ENCODE measurements at regions not wholly inside any gene's neighbourhood (a gene's known extent, or its start where the extent isn't known, plus 50 kb on each side); places are given as distances from the start of the nearest gene placed in this dataset.
"Not testable (repeated sequence)": the region's sequence is repeated elsewhere in the genome, so short reads cannot be mapped to it uniquely, and the experiment has no call there.

DNA sequence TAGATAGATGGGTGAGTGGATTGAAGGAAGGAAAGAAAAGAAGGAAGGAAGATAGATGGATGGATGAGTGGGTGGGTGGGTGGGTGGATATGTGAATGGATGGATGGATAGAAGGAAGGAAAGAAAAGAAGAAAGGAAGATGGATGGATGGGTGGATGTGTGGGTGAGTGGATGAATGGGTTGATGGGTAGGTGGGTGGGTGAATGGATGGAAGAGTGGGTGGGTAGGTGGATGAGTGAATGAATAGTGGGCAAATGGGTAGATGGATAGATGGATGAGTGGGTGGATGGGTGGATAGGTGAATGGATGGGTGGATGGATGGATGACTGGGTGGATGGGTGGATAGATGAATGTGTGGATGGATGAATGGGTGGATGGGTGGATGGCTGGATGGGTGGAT lies 117.9 kb upstream of the PPP1R26 start:
- TF ChIP-seq, protein P1, sequence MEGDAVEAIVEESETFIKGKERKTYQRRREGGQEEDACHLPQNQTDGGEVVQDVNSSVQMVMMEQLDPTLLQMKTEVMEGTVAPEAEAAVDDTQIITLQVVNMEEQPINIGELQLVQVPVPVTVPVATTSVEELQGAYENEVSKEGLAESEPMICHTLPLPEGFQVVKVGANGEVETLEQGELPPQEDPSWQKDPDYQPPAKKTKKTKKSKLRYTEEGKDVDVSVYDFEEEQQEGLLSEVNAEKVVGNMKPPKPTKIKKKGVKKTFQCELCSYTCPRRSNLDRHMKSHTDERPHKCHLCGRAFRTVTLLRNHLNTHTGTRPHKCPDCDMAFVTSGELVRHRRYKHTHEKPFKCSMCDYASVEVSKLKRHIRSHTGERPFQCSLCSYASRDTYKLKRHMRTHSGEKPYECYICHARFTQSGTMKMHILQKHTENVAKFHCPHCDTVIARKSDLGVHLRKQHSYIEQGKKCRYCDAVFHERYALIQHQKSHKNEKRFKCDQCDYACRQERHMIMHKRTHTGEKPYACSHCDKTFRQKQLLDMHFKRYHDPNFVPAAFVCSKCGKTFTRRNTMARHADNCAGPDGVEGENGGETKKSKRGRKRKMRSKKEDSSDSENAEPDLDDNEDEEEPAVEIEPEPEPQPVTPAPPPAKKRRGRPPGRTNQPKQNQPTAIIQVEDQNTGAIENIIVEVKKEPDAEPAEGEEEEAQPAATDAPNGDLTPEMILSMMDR (IDR thresholded peaks at IDR 0.05), result not testable (repeated sequence)
- TF ChIP-seq POLR2A (IDR thresholded peaks at IDR 0.05), result not testable (repeated sequence)
